Astrocyte (in vitro differentiated cells and primary cell): ENCODE measurements at regions not wholly inside any gene's neighbourhood (a gene's known extent, or its start where the extent isn't known, plus 50 kb on each side); places are given as distances from the start of the nearest gene placed in this dataset.

Source experiments
- DNase-seq: peaks from one replicate; pipeline ENCODE4 v3.0.0-alpha.2; 2010; ENCODE audit warnings: low read depth
- FAIRE-seq: peaks from 2 replicates; lab custom pipeline; 2011; peaks lifted over from hg19 to GRCh38; lab: Jason Lieb, UNC
- H2AFZ ChIP-seq: 2 replicates; pipeline ENCODE4 v1.6.0; 2012; ENCODE audit warnings: low read depth, low read length, inconsistent platforms
- H3K27ac ChIP-seq: 2 replicates; pipeline ENCODE4 v1.5.1; 2011; ENCODE audit warnings: low read depth, low read length, inconsistent platforms
- H3K27me3 ChIP-seq: 2 replicates; pipeline ENCODE4 v1.6.0; 2011; ENCODE audit warnings: low read length, inconsistent platforms; ENCODE audit not compliant: insufficient read depth
- H3K36me3 ChIP-seq: 2 replicates; pipeline ENCODE4 v1.5.1; 2011; ENCODE audit warnings: low read length, inconsistent platforms; ENCODE audit not compliant: insufficient read depth
- H3K4me1 ChIP-seq: 2 replicates; pipeline ENCODE4 v1.5.1; 2011; ENCODE audit warnings: low read length, inconsistent platforms; ENCODE audit not compliant: insufficient read depth
- H3K4me2 ChIP-seq: 2 replicates; pipeline ENCODE4 v1.6.0; 2012; ENCODE audit warnings: low read length, inconsistent platforms
- H3K4me3 ChIP-seq: 2 replicates; pipeline ENCODE4 v1.5.1; 2011; ENCODE audit warnings: low read depth, mild to moderate bottlenecking, low read length, inconsistent platforms; ENCODE audit not compliant: insufficient read depth
- H3K79me2 ChIP-seq: 2 replicates; pipeline ENCODE4 v1.6.0; 2012; ENCODE audit warnings: mild to moderate bottlenecking, low read length, inconsistent platforms; ENCODE audit not compliant: insufficient read depth
- H3K9ac ChIP-seq: 2 replicates; pipeline ENCODE4 v1.6.0; 2012; ENCODE audit warnings: mild to moderate bottlenecking, low read length, inconsistent platforms
- H3K9me3 ChIP-seq: 2 replicates; pipeline ENCODE4 v1.5.1; 2012; ENCODE audit warnings: low read depth, mild to moderate bottlenecking, low read length, inconsistent platforms; ENCODE audit not compliant: insufficient read depth
- H4K20me1 ChIP-seq: 2 replicates; pipeline ENCODE4 v1.6.0; 2012; ENCODE audit warnings: low read length, inconsistent platforms; ENCODE audit not compliant: insufficient read depth
- H3K27ac Mint-ChIP-seq: one replicate; pipeline ENCODE4 v1.8.0; 2021; ENCODE audit warnings: mild to moderate bottlenecking, mixed read lengths; ENCODE audit not compliant: unreplicated experiment
- H3K27me3 Mint-ChIP-seq: one replicate; pipeline ENCODE4 v1.8.0; 2021; ENCODE audit warnings: low read depth, mixed read lengths; ENCODE audit not compliant: unreplicated experiment
- H3K36me3 Mint-ChIP-seq: one replicate; pipeline ENCODE4 v1.8.0; 2021; ENCODE audit warnings: low read depth, mixed read lengths; ENCODE audit not compliant: unreplicated experiment
- H3K4me1 Mint-ChIP-seq: one replicate; pipeline ENCODE4 v1.8.0; 2021; ENCODE audit warnings: low read depth, mixed read lengths; ENCODE audit not compliant: unreplicated experiment
- H3K4me3 Mint-ChIP-seq: one replicate; pipeline ENCODE4 v1.8.0; 2021; ENCODE audit warnings: mild to moderate bottlenecking, moderate library complexity, mixed read lengths; ENCODE audit not compliant: unreplicated experiment
- H3K9me3 Mint-ChIP-seq: one replicate; pipeline ENCODE4 v1.8.0; 2021; ENCODE audit warnings: mild to moderate bottlenecking, mixed read lengths; ENCODE audit not compliant: unreplicated experiment
- EZH2 ChIP-seq: IDR thresholded peaks from 2 replicates; pipeline ENCODE4 v1.6.1; 2012; ENCODE audit warnings: mild to moderate bottlenecking, low read length, inconsistent platforms; ENCODE audit not compliant: insufficient read depth
- TF ChIP-seq, protein P1 (sequence below): IDR thresholded peaks from 2 replicates; pipeline ENCODE4 v1.5.1; 2011; ENCODE audit warnings: low read depth, mild to moderate bottlenecking, inconsistent platforms, low read length, moderate library complexity; ENCODE audit not compliant: insufficient read depth

DNA sequence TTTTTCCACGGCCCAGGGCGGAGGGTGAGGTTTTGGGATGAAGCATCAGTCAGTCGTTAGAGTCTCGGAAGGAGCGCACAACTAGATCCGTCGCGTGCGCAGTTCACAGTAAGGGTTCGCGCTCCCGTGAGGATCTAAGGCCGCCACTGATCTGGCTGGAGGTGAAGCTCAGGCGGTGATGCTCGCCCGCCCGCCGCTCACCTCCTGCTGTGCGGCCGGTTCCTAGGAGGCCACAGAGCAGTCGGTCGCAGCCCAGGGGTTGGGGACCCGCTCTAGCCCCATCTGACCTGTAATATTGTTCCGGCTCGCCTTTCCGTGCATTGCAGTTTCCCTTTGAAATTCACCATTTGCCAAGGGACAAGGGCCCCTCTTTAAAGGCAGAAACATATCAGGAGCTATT, 244.7 kb downstream of the TFAP2C start:
- Histone ChIP-seq H3K4me1 (peaks cover 2% of the 10 kb centered on the region), H3K4me2 (no peak overlapping the region), H3K36me3 (no peaks in the 10 kb centered on the region), H3K9me3 (no peaks in the 10 kb centered on the region), H3K27ac (no peak overlapping the region), H3K9ac (no peak overlapping the region), H4K20me1 (no peaks in the 10 kb centered on the region), H3K4me3 (no peak overlapping the region), H3K27me3 (no peaks in the 10 kb centered on the region), H2AFZ (no peak overlapping the region), H3K79me2 (no peaks in the 10 kb centered on the region)
- no peak overlapping the region for H3K4me3 Mint-ChIP-seq
- DNase-seq (no peak), FAIRE-seq (no peak)
- peaks cover 3% of the 10 kb centered on the region for H3K9me3 Mint-ChIP-seq
- H3K36me3 Mint-ChIP-seq = no peaks in the 10 kb centered on the region
- peaks cover 25% of the 10 kb centered on the region for H3K27me3 Mint-ChIP-seq
- no peaks in the 10 kb centered on the region for H3K4me1 Mint-ChIP-seq
- no peak for TF ChIP-seq EZH2
- TF ChIP-seq, protein P1, sequence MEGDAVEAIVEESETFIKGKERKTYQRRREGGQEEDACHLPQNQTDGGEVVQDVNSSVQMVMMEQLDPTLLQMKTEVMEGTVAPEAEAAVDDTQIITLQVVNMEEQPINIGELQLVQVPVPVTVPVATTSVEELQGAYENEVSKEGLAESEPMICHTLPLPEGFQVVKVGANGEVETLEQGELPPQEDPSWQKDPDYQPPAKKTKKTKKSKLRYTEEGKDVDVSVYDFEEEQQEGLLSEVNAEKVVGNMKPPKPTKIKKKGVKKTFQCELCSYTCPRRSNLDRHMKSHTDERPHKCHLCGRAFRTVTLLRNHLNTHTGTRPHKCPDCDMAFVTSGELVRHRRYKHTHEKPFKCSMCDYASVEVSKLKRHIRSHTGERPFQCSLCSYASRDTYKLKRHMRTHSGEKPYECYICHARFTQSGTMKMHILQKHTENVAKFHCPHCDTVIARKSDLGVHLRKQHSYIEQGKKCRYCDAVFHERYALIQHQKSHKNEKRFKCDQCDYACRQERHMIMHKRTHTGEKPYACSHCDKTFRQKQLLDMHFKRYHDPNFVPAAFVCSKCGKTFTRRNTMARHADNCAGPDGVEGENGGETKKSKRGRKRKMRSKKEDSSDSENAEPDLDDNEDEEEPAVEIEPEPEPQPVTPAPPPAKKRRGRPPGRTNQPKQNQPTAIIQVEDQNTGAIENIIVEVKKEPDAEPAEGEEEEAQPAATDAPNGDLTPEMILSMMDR = no peak
- H3K27ac Mint-ChIP-seq = peak overlapping the region; percentile 58

DNA sequence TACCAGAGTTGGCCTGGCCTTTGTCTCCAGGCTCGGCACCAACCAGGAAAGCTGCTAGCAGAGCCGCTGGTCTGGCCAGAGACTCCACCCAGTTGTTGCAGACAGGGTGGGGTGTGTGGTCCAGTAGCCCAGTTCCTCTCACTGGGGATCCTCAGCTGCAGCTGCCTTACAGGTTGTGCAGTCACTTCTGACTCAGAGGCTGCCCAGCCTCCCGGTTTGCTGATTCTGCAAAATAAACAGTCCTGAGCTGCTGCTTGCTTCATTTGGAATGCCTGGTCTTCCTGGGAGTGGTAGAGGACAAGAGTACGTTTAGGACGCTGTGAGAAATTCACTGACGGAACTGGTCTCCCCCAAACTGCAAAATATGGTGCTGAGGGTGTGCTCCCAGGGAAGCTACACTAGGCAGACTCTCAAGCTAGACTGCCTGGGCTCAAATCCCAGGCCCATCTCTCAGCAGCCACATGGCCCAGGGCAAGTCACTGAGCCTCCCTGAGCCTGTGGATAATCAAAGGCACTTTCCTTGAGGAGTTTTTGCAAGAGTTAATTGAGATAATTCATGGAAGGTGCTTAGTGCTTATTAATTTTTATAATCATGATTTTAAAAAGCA, 246.1 kb downstream of the TFAP2C start:
- FAIRE-seq = peak; percentile 52
- no peaks in the 10 kb centered on the region for H3K9me3 ChIP-seq
- peaks cover 3% of the 10 kb centered on the region for H3K9me3 Mint-ChIP-seq
- no peaks in the 10 kb centered on the region for H4K20me1 ChIP-seq
- peak overlapping the region; percentile 25 for H3K4me2 ChIP-seq
- H3K4me3 ChIP-seq = no peak overlapping the region
- no peak overlapping the region for H3K4me3 Mint-ChIP-seq
- peak; percentile 63 for DNase-seq
- H3K4me1 ChIP-seq = peaks cover 2% of the 10 kb centered on the region
- H3K4me1 Mint-ChIP-seq = no peaks in the 10 kb centered on the region
- peak overlapping the region; percentile 16 for H2AFZ ChIP-seq
- peaks cover 19% of the 10 kb centered on the region for H3K27me3 Mint-ChIP-seq
- no peak overlapping the region for H3K27ac ChIP-seq
- H3K27ac Mint-ChIP-seq = peak overlapping the region; percentile 63
- H3K79me2 ChIP-seq = no peaks in the 10 kb centered on the region
- no peaks in the 10 kb centered on the region for H3K36me3 Mint-ChIP-seq
- TF ChIP-seq, protein P1 = no peak
- no peak overlapping the region for H3K9ac ChIP-seq
- H3K27me3 ChIP-seq = no peaks in the 10 kb centered on the region
- no peaks in the 10 kb centered on the region for H3K36me3 ChIP-seq

DNA sequence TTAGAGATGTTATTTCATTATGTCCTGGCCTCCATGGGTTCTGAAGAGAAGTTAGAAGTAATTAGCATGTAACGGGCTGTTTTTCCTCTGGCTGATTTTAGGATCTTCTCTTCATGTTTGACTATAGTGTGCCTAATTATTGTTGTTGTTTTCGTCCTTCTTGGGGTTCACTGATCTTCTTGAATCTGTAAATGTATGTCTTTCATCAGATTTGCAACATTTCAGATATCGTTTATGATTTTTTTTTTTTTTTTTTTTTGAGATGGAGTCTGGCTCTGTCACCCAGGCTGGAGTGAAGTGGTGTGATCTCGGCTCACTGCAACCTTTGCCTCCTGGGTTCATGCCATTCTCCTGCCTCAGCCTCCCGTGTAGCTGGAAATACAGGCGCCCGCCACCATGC, 246.7 kb downstream of the TFAP2C start:
- Mint-ChIP-seq H3K27ac (peak overlapping the region; percentile 23), H3K4me1 (no peaks in the 10 kb centered on the region)
- no peak for FAIRE-seq

More for the DNA sequence above, 246.7 kb downstream of the TFAP2C start:
- H3K4me2 ChIP-seq = no peak overlapping the region
- H3K36me3 ChIP-seq = no peaks in the 10 kb centered on the region
- H3K79me2 ChIP-seq = no peaks in the 10 kb centered on the region
- no peak overlapping the region for H3K4me3 ChIP-seq
- no peak overlapping the region for H3K9ac ChIP-seq
- H2AFZ ChIP-seq = no peak overlapping the region
- H3K27ac ChIP-seq = no peak overlapping the region
- no peaks in the 10 kb centered on the region for H3K36me3 Mint-ChIP-seq
- DNase-seq = no peak
- H3K9me3 Mint-ChIP-seq = peaks cover 3% of the 10 kb centered on the region
- no peak overlapping the region for H3K4me3 Mint-ChIP-seq
- no peaks in the 10 kb centered on the region for H3K27me3 ChIP-seq
- no peaks in the 10 kb centered on the region for H4K20me1 ChIP-seq
- TF ChIP-seq EZH2 = no peak
- TF ChIP-seq, protein P1 = no peak
- peaks cover 19% of the 10 kb centered on the region for H3K27me3 Mint-ChIP-seq
- H3K4me1 ChIP-seq = peaks cover 2% of the 10 kb centered on the region
- H3K9me3 ChIP-seq = no peaks in the 10 kb centered on the region
